Stimulated activated CD4-positive, alpha-beta T cell treated with anti-CD3 and anti-CD28 coated beads, Interleukin-12 subunit alpha, Interleukin-12 subunit beta, amount 100 ng/mL, for 4 hours (primary cell): ENCODE measurements at regions not wholly inside any gene's neighbourhood (a gene's known extent, or its start where the extent isn't known, plus 50 kb on each side); places are given as distances from the start of the nearest gene placed in this dataset.
"Not testable (repeated sequence)": the region's sequence is repeated elsewhere in the genome, so short reads cannot be mapped to it uniquely, and the experiment has no call there.

Experiments used
- DNase-seq: peaks from one replicate; pipeline ENCODE4 v3.0.0-alpha.2; 2020

DNA sequence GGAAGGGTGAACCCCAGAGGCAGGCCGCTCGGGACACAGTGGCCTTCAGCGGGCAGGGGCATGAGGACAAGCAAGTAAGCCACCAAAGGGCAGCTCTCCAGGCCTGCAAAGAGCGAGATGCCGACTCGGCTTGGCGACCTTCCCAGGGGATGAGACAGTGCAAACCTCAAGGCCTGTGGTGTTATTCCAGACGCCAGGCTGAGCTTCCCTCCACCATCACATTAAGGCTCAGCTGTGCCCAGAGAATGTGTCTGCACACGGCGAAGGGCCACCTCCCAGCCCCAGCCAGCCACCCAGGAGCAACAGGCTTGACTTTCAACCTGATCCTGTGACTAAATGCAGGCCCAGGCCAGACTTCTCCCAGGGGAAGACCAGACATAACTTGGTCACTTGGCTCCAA lies 251.4 kb downstream of the SOX9 start:
- DNase-seq = no peak

GRCh38 chr17:72373910-72374741 lies 253.3 kb downstream of the SOX9 start:
- no peak for DNase-seq

- DNase-seq = no peak
These were observed 255.9 kb downstream of the SOX9 start for GRCh38 chr17:72376526-72377345.

- DNase-seq = no peak
These were observed 257.9 kb downstream of the SOX9 start for GRCh38 chr17:72378414-72379390.

DNA sequence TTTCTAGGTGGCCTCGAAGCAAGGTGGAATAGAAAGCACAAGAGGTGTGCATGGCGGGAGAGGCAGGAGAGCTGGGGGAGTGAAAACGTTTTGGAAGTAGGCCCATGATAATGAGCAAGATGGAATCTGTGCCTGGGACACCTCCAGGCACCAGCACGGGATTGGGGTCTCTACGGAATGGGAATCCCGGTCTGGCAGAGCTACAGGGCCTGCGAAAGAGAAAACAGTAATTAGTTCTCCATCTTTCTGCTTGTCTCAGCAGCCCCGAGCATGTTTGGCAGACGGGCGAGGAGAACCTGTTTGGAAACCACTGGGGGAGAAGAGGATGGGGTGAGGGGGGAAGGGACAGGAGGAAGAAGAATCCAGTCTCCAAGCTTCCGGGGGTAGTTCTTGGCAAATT lies 258.7 kb downstream of the SOX9 start:
- DNase-seq = no peak

- no peak for DNase-seq
These were observed 259.3 kb downstream of the SOX9 start for GRCh38 chr17:72380120-72380519.

DNA sequence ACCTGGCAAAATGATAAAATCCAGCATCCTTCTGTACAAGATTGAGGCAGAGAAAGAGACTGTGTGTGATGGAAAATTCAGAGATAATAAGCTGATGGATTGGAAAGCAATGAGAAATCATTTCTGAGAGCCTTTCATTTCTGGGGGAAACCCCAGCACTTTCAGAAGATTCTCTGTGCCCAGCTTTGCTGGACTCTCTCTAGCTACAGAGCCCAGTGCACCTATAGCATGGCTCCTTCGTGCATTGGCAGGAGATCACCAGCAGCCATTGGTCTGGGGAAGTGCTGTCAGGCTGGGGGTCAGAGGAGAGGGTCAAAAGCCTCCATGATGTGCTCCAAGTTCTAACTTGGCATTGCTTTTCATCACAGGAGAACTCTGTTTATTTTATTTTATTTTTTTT lies 259.9 kb downstream of the SOX9 start:
- no peak for DNase-seq

- DNase-seq = no peak
These were observed 261.0 kb downstream of the SOX9 start for GRCh38 chr17:72381597-72382397.

DNA sequence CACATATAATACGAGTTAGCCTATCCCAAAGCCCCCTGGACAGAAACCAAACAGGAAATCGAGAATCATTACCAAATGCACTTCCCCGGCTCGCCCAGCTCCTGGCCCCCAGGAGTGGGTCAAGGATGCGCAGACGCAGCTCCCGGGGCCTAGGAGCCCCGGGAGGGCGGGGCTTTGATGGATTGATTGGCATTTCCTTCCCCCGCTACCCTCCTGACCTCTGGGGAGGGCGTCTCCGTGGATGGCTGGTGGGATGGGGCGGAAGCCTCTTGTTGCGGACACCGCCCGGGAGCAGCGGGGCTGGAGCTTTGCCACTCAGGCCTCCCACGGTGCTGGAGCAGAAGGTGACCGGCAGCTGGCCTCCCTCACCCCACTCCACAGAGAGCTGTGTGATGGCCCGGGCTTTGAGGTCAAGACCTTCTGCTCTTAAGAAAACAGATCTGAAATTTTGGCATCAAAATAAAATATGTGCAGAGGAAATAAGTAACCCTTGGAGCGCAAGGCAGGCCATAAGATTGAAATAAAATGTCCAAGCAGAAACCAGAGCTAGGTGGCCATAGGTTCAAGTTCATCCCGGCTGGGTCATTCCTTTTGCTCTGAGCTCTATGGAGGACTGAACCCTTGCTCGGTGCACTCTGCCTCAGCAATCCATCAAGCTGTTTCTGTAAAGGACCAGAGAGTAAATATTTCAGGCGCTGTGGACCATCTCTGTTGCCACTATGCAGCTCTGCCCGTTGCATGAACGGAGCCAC lies 262.3 kb downstream of the SOX9 start:
- no peak for DNase-seq

- DNase-seq = no peak
These were observed 264.7 kb downstream of the SOX9 start for GRCh38 chr17:72385475-72385874.

DNA sequence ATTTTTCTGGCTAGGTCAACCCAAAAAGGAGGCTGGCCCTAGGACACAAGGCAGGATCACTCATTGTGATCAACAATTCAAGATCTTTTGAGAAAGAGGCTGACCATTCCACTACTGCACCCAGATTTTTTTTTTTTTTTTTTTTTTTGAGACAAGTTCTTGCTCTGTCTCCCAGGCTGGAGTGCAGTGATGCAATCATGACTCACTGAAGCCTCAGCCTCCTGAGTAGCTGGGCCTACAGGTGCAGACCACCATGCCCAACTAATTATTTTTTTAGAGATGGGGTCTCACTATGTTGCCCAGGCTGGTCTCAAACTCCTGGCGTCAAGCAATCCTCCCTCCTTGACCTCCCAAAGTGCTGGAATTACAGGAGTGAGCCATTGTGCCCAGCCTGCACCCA lies 265.4 kb downstream of the SOX9 start:
- not testable (repeated sequence) for DNase-seq

DNA sequence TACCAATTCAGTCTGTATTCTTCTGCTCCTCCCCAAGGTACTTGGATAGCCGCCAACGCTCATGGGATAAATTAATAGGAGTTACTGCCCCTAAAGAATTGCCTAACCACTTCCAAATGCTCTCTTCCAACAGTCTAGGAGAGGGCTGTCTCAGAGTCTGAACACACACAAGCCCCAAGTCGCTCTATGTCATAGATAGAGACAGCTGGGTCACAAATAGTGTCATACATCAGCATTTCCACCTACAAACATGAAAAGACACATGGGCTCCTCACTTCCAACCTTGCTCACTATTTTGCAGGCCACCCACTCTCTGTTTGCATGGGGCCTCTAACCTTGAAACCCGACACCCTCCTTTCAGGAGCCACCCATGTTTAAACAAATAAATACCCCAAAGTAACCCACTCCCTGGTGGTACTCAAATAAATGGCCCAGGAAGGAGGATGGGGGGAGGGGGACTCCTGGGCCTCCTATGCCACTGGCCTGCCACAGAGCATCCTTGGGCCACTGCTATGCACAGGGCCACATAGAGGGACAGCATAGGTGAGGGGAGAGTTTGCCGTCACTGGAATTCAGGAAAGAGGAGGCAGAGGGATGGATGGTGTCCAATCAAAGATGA lies 265.9 kb downstream of the SOX9 start:
- no peak for DNase-seq

DNA sequence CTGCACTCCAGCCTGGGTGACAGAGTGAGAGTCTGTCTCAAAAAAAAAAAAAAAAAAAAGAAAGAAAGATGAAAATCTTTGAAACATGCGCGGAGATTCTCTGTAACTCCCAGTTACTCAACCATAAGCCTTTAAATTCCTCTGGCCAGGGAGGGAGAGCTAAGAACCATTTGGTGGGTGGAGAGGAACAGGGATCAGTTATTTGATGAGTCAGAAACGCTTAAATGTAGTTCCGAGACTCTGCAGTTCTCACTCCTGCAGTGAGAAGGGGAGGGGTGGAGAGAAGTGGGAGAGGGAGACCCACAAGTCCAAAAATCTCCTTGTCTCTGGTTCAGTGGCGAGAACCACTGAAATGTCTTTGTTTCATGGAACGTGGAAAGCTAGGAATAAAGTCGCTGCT lies 266.7 kb downstream of the SOX9 start:
- no peak for DNase-seq

- DNase-seq = no peak
These were observed 267.1 kb downstream of the SOX9 start for GRCh38 chr17:72387969-72388368.

DNA sequence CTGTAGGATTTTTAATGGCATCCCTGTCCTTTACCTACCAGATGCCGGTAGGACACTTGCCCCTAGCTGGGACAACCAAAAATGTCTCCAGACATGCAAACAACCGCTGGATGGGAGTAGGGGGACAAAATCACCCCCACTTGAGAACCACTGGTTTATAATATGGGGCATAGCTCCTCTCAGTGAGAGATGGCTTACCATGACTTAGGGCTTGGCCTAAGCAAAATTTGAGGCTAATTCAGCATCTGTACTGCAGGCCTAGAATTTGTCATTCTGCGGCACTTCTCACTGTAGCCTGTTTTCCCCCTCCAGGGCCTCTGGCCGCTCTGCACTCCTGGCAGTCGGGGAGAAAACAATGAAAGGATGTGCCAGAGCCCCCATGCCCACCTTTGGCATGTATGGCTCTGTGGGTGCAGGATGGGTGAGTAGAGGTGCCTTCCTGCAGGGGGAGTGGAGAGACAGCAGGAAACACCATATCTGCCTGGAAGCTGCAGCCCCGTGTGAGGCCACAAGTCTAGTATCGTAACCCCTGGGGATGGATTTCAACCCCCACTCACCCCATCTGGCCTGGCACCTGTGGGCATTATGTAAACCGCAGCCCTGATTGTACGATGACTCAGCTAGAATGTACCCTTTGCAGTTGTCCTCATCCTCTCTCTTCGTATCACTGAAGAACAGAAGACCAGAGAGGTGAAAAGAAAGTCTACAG lies 268.1 kb downstream of the SOX9 start:
- no peak for DNase-seq

DNA sequence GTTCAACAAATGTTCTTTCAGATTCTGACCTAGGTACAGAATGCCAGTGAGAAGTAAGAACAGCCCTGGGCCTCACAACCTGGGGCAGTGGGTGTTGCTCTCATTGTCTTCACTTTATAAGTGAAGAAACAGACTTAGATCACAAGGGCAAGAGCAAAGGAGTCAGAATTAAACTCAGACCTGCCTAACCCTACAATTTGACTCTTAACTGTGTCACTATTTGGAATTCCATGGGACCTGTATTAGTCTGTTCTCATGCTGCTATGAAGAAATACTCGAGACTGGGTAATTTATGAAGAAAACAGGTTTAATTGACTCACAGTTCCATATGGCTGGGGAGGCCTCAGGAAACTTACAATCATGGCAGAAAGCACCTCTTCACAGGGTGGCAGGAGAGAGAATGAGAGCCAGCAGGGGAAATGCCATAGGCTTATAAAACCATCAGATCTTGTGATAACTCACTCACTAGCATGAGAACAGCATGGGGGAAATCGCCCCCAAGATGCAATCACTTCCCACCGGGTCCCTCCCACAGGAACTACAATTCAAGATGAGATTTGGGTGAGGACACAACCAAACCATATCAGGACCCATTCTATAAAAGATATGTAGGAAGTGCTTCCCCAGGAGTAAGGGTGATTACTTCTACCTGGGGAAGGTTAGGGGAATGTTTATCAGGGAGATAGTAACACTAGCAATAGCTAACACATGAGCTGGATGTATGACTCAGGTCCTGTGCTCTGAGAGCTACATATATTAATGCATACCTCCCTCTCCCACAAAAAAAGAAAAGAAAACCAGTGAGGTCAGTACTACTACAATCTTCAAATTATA lies 270.1 kb downstream of the SOX9 start:
- no peak for DNase-seq

DNA sequence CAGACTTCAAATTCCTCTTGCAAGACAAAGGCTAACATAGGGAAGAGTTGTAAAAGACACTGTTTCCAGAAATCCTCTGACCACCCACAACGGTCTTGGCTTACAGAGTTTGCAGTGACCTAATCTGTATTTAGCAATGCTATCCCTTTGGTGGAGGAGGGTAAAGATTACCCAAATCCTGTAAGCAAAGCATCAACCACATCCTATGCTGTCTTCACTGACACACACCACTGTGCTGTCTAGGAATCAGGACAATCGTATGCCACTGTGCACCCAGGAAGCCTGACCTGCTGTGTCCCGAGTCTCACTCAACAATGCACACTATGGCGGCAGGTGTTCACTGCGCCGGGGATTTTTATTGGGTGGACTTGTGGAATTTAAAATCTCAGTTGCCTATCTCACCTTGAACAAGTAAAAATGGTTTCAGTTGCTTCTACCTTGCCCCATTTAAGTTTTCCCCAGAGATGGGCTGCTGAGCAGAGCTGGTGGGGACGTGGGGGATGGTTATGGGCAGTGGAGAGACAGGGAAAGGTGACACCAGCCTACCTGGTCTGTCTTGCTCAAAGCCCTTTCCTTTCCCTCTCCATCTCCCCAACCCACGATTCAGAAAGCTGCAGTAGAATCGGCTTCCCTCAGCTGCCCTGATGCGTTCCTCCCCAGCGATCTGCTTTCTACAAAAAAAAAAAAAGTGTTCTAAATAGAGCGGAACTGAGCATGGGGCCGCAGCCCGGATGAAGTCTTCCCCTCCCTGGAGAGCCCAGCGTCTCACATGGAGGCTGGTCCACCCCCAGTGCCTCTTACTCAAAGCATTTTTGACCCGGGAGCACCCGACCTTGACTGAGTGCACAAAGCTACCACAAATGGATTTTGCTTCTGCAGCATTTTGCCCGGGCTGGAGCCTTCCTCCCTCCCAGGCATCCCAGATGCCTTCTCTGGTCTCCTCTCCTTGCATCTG lies 271.5 kb downstream of the SOX9 start:
- no peak for DNase-seq

DNA sequence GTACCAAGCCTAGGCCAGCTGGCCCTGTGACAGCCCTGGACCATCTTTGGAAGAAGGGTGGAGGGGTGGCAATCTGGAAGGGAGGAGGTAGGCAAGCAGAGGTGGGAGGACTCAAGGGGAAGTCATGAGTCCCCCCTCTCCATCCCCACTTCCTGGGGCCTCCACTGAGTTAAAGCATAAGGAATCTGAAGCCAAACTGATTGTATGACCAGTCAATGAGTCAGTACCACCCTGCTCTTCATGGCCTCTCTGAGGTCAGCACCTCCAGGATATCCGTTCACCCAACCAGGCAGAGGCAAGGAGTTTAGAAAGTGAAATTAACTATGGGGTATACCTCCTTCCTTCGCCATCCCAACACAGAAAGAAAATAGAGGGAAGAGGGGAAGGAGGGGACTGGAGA lies 272.7 kb downstream of the SOX9 start:
- DNase-seq = no peak
